Prostate gland (tissue), 2 donors: ENCODE measurements at regions not wholly inside any gene's neighbourhood (a gene's known extent, or its start where the extent isn't known, plus 50 kb on each side); places are given as distances from the start of the nearest gene placed in this dataset.

ENCODE experiments used
- DNase-seq: peaks from one replicate; pipeline ENCODE4 v3.0.0-alpha.2; 2019; ENCODE audit warnings: low spot score
- H3K27ac ChIP-seq, 2 donors: fragments of 200-600 bp; sonication (generic); 2 replicates each; pipeline ENCODE4 v1.5.1; 2017 to 2019
- H3K27me3 ChIP-seq: fragments of 200-600 bp; sonication (generic); replicated peaks from 2 replicates; pipeline ENCODE4 v1.5.1; 2019; ENCODE audit not compliant: insufficient read depth
- H3K36me3 ChIP-seq, 2 donors: fragments of 200-600 bp; sonication (generic); 1 replicate in 1 of 2; 2 replicates in 1 of 2; pipeline versions ENCODE4 v1.5.1 to v1.8.1; 2017 to 2019
- H3K4me1 ChIP-seq: fragments of 200-600 bp; sonication (generic); replicated peaks from 2 replicates; pipeline ENCODE4 v1.5.1; 2019
- H3K4me3 ChIP-seq, 2 donors: fragments of 200-600 bp; sonication (generic); 2 replicates each; pipeline ENCODE4 v1.5.1; 2017 to 2019
- H3K9me3 ChIP-seq: fragments of 200-600 bp; sonication (generic); 2 replicates; pipeline ENCODE4 v1.5.1; 2017
- CTCF ChIP-seq, 4 experiments: fragments of 200-600 bp in 2 of 4; fragments of 450-650 bp in 2 of 4; sonication (generic) in 2 of 4; IDR thresholded peaks; 1 replicate in 3 of 4; 2 replicates in 1 of 4; pipeline ENCODE4 v1.5.1; 2016 to 2019; ENCODE audit warnings: antibody characterized with exemption in 4 of 4, mild to moderate bottlenecking in 2 of 4, moderate library complexity in 2 of 4
- POLR2A ChIP-seq: fragments of 450-650 bp; IDR thresholded peaks from one replicate; pipeline ENCODE4 v1.6.1; 2016; ENCODE audit warnings: antibody characterized with exemption, mild to moderate bottlenecking
- POLR2AphosphoS5 ChIP-seq: sonication (generic); formaldehyde crosslinking; IDR thresholded peaks from one replicate; pipeline ENCODE4 v1.6.1; 2017; ENCODE audit warnings: antibody characterized with exemption
- WGBS: methylation state at CpG from one replicate; pipeline ENCODE4 v1.1.5; 2018; 5-methylcytosine and 5-hydroxymethylcytosine counted together
- intact Hi-C: fragments of 100-400 bp; cut with DNase I; formaldehyde crosslinking; loops from one replicate; pipeline ENCODE4 v1.14.2; 2022

- Histone ChIP-seq H3K27ac (no peak overlapping the region), H3K36me3 (no peaks in the 10 kb centered on the region), H3K27me3 (no peaks in the 10 kb centered on the region), H3K4me3 (no peak overlapping the region), H3K9me3 (no peaks in the 10 kb centered on the region), H3K4me1 (no peaks in the 10 kb centered on the region)
- no peak for DNase-seq
- intact Hi-C loops = no loop called here
- WGBS = 53% methylated on average over 2 of the region's 2 CpGs
- no peak for TF ChIP-seq POLR2A
- peak; percentile 12 for TF ChIP-seq POLR2AphosphoS5
- no peak for TF ChIP-seq CTCF (IDR thresholded peaks at IDR 0.05)
Measured at GRCh38 chrX:63441717-63442116, 90.6 kb upstream of the SPIN4 start.

- no peaks in the 10 kb centered on the region for H3K9me3 ChIP-seq
- intact Hi-C loops = no loop called here
- H3K4me1 ChIP-seq = no peaks in the 10 kb centered on the region
- no peaks in the 10 kb centered on the region for H3K27me3 ChIP-seq
- DNase-seq = no peak
- whole genome bisulfite sequencing = 95% methylated on average over 1 of the region's 1 CpG
- TF ChIP-seq POLR2A (no peak), CTCF (IDR thresholded peaks at IDR 0.05) (no peak), POLR2AphosphoS5 (no peak)
- no peaks in the 10 kb centered on the region for H3K36me3 ChIP-seq
- H3K4me3 ChIP-seq = no peak overlapping the region
- no peak overlapping the region for H3K27ac ChIP-seq
Measured at GRCh38 chrX:63439580-63439979, 88.4 kb upstream of the SPIN4 start.

- WGBS = 50% methylated on average over 1 of the region's 1 CpG
Measured at GRCh38 chrX:63436865-63437264, 85.7 kb upstream of the SPIN4 start.

GRCh38 chrX:63434665-63435064 lies 83.5 kb upstream of the SPIN4 start:
- 41% methylated on average over 6 of the region's 6 CpGs for WGBS
- Histone ChIP-seq H3K4me3 (no peak overlapping the region), H3K4me1 (no peaks in the 10 kb centered on the region)

More at GRCh38 chrX:63436865-63437264, 85.7 kb upstream of the SPIN4 start:
- H3K4me3 ChIP-seq = no peak overlapping the region
- DNase-seq = no peak
- H3K27me3 ChIP-seq = no peaks in the 10 kb centered on the region
- no peaks in the 10 kb centered on the region for H3K36me3 ChIP-seq
- TF ChIP-seq POLR2A = no peak
- TF ChIP-seq CTCF (IDR thresholded peaks at IDR 0.05) = no peak
- no peak for TF ChIP-seq POLR2AphosphoS5
- H3K4me1 ChIP-seq = no peaks in the 10 kb centered on the region
- intact Hi-C loops = no loop called here
- no peak overlapping the region for H3K27ac ChIP-seq
- no peaks in the 10 kb centered on the region for H3K9me3 ChIP-seq

GRCh38 chrX:63434206-63434605 lies 83.1 kb upstream of the SPIN4 start:
- no peak for DNase-seq
- Histone ChIP-seq H3K27ac (peak overlapping the region in 1 of 2 donors; percentile 11), H3K4me1 (no peaks in the 10 kb centered on the region), H3K36me3 (no peaks in the 10 kb centered on the region), H3K4me3 (no peak overlapping the region), H3K27me3 (no peaks in the 10 kb centered on the region), H3K9me3 (no peaks in the 10 kb centered on the region)
- intact Hi-C loops = no loop called here
- TF ChIP-seq CTCF (IDR thresholded peaks at IDR 0.05) (no peak), POLR2AphosphoS5 (no peak), POLR2A (no peak)
- 79% methylated on average over 10 of the region's 10 CpGs for WGBS

More at GRCh38 chrX:63434665-63435064, 83.5 kb upstream of the SPIN4 start:
- Histone ChIP-seq H3K9me3 (no peaks in the 10 kb centered on the region), H3K27ac (peak overlapping the region in 1 of 2 donors; percentile 11), H3K36me3 (no peaks in the 10 kb centered on the region), H3K27me3 (no peaks in the 10 kb centered on the region)
- peak; percentile 40 for DNase-seq
- intact Hi-C loops = no loop called here
- TF ChIP-seq POLR2AphosphoS5 (peak; percentile 45), POLR2A (no peak)
